HG02884 (cell line): ENCODE measurements at regions not wholly inside any gene's neighbourhood (a gene's known extent, or its start where the extent isn't known, plus 50 kb on each side); places are given as distances from the start of the nearest gene placed in this dataset.

ENCODE experiments used
- ATAC-seq: cut with Tn5 transposase; IDR thresholded peaks from one replicate; pipeline ENCODE4 v1.9.1; 2021; ENCODE audit warnings: mild to moderate bottlenecking, moderate library complexity; ENCODE audit not compliant: unreplicated experiment

GRCh38 chr11:91686700-91687099 lies 537.9 kb upstream of the FAT3 start:
- no peak for ATAC-seq

GRCh38 chr11:91686281-91686680 lies 538.3 kb upstream of the FAT3 start:
- ATAC-seq = no peak

- no peak for ATAC-seq
Observed at GRCh38 chr11:91673705-91674104, 550.9 kb upstream of the FAT3 start.

- ATAC-seq = no peak
Observed at GRCh38 chr11:91664521-91664920, 560.1 kb upstream of the FAT3 start.

GRCh38 chr11:91660036-91660435 lies 564.6 kb upstream of the FAT3 start:
- no peak for ATAC-seq

- no peak for ATAC-seq
Observed at GRCh38 chr11:91654686-91655085, 569.9 kb upstream of the FAT3 start.

- no peak for ATAC-seq
Observed at GRCh38 chr11:91653079-91653754, 571.4 kb upstream of the FAT3 start.

GRCh38 chr11:91650802-91651201 lies 573.8 kb upstream of the FAT3 start:
- no peak for ATAC-seq

- no peak for ATAC-seq
Observed at GRCh38 chr11:91641153-91641552, 583.5 kb upstream of the FAT3 start.

- no peak for ATAC-seq
Observed at GRCh38 chr11:91639359-91639758, 585.3 kb upstream of the FAT3 start.

- no peak for ATAC-seq
Observed at GRCh38 chr11:91630916-91631673, 593.5 kb upstream of the FAT3 start.

GRCh38 chr11:91625495-91625894 lies 599.1 kb upstream of the FAT3 start:
- ATAC-seq = no peak

- ATAC-seq = no peak
Observed at GRCh38 chr11:91624021-91624420, 600.6 kb upstream of the FAT3 start.

GRCh38 chr11:91608677-91609076 lies 615.9 kb upstream of the FAT3 start:
- no peak for ATAC-seq

GRCh38 chr11:91596111-91596510 lies 628.5 kb upstream of the FAT3 start:
- ATAC-seq = no peak

GRCh38 chr11:91591021-91591420 lies 633.6 kb upstream of the FAT3 start:
- ATAC-seq = no peak

GRCh38 chr11:91587131-91587530 lies 637.5 kb upstream of the FAT3 start:
- no peak for ATAC-seq

- no peak for ATAC-seq
Observed at GRCh38 chr11:91585035-91585801, 639.4 kb upstream of the FAT3 start.

- ATAC-seq = no peak
Observed at GRCh38 chr11:91563176-91563575, 661.4 kb upstream of the FAT3 start.

GRCh38 chr11:91560434-91560833 lies 664.2 kb upstream of the FAT3 start:
- no peak for ATAC-seq

GRCh38 chr11:91538065-91538464 lies 686.6 kb upstream of the FAT3 start:
- ATAC-seq = no peak

- no peak for ATAC-seq
Observed at GRCh38 chr11:91536366-91536765, 688.3 kb upstream of the FAT3 start.
